ENCODE measurements at regions not wholly inside any gene's neighbourhood (a gene's known extent, or its start where the extent isn't known, plus 50 kb on each side); places are given as distances from the start of the nearest gene placed in this dataset.

GRCh38 chr5:144913661-144914060 lies 743.0 kb downstream of the KCTD16 start:
- no peak for TF ChIP-seq CREB5 (CRISPR knock-in tag; IDR thresholded peaks at IDR 0.05; ENCODE audit: low read depth)
- TF ChIP-seq CSDC2 (CRISPR knock-in tag; IDR thresholded peaks at IDR 0.05), result no peak
- TF ChIP-seq PATZ1 (CRISPR knock-in tag; IDR thresholded peaks at IDR 0.05; ENCODE audit: borderline replicate concordance), result no peak
